Ascending aorta (tissue), 2 donors: ENCODE measurements at regions not wholly inside any gene's neighbourhood (a gene's known extent, or its start where the extent isn't known, plus 50 kb on each side); places are given as distances from the start of the nearest gene placed in this dataset.

Experiments
- DNase-seq, 2 donors: peaks; one replicate each; pipeline ENCODE4 v3.0.0-alpha.2; 2019; ENCODE audit warnings: low spot score in 2 of 2
- H3K27ac ChIP-seq, 2 donors: fragments of 200-600 bp; sonication (generic); one replicate each; pipeline ENCODE4 v1.5.1; 2016 to 2017; ENCODE audit warnings: mild to moderate bottlenecking in 1 of 2
- H3K27me3 ChIP-seq: fragments of 200-600 bp; sonication (generic); one replicate; pipeline ENCODE4 v1.5.1; 2017
- H3K36me3 ChIP-seq, 2 donors: fragments of 200-600 bp; sonication (generic); one replicate each; pipeline ENCODE4 v1.5.1; 2016
- H3K4me1 ChIP-seq, 2 donors: fragments of 200-600 bp; sonication (generic); one replicate each; pipeline ENCODE4 v1.5.1; 2016 to 2017; ENCODE audit warnings: mild to moderate bottlenecking in 1 of 2
- H3K4me3 ChIP-seq, 2 donors: fragments of 200-600 bp; sonication (generic); one replicate each; pipeline ENCODE4 v1.5.1; 2016 to 2017; ENCODE audit warnings: mild to moderate bottlenecking in 1 of 2
- H3K9me3 ChIP-seq, 2 donors: fragments of 200-600 bp; sonication (generic); one replicate each; pipeline ENCODE4 v1.5.1; 2016
- CTCF ChIP-seq, 3 experiments: fragments of 200-600 bp in 2 of 3; fragments of 450-650 bp in 1 of 3; sonication (generic) in 2 of 3; IDR thresholded peaks; one replicate each; pipeline ENCODE4 v1.5.1; 2016 to 2019; ENCODE audit warnings: antibody characterized with exemption in 3 of 3, mild to moderate bottlenecking in 1 of 3, moderate library complexity in 1 of 3
- intact Hi-C: fragments of 100-400 bp; cut with DNase I; formaldehyde crosslinking; loops from one replicate; pipeline ENCODE4 v1.15.1; 2023

GRCh38 chr2:16441431-16441830 is 224.2 kb downstream of the CYRIA start:
- Histone ChIP-seq H3K36me3 (no peaks in the 10 kb centered on the region), H3K27me3 (no peaks in the 10 kb centered on the region), H3K4me3 (no peak overlapping the region), H3K27ac (no peak overlapping the region), H3K4me1 (no peaks in the 10 kb centered on the region), H3K9me3 (no peaks in the 10 kb centered on the region)
- no peak for TF ChIP-seq CTCF (IDR thresholded peaks at IDR 0.05)
- intact Hi-C loops = no loop called here
- DNase-seq = no peak

- H3K36me3 ChIP-seq = no peaks in the 10 kb centered on the region
- no peak for DNase-seq
- TF ChIP-seq CTCF (IDR thresholded peaks at IDR 0.05) = no peak
- intact Hi-C loops = no loop called here
- H3K9me3 ChIP-seq = no peaks in the 10 kb centered on the region
- no peak overlapping the region for H3K4me3 ChIP-seq
- H3K4me1 ChIP-seq = no peaks in the 10 kb centered on the region
- no peaks in the 10 kb centered on the region for H3K27me3 ChIP-seq
- no peak overlapping the region for H3K27ac ChIP-seq
Observed at GRCh38 chr2:16440898-16441297, 224.7 kb downstream of the CYRIA start.

- no peak for TF ChIP-seq CTCF (IDR thresholded peaks at IDR 0.05)
- no peak overlapping the region for H3K27ac ChIP-seq
- intact Hi-C loops = no loop called here
- no peaks in the 10 kb centered on the region for H3K27me3 ChIP-seq
- DNase-seq = no peak
- no peaks in the 10 kb centered on the region for H3K4me1 ChIP-seq
- no peak overlapping the region for H3K4me3 ChIP-seq
- H3K9me3 ChIP-seq = no peaks in the 10 kb centered on the region
- H3K36me3 ChIP-seq = no peaks in the 10 kb centered on the region
Observed at GRCh38 chr2:16438613-16439321, 226.9 kb downstream of the CYRIA start.

GRCh38 chr2:16437189-16437588 is 228.4 kb downstream of the CYRIA start:
- Histone ChIP-seq H3K4me1 (no peaks in the 10 kb centered on the region), H3K27ac (no peak overlapping the region), H3K36me3 (no peaks in the 10 kb centered on the region), H3K9me3 (no peaks in the 10 kb centered on the region), H3K27me3 (no peaks in the 10 kb centered on the region), H3K4me3 (no peak overlapping the region)
- no peak for TF ChIP-seq CTCF (IDR thresholded peaks at IDR 0.05)
- no peak for DNase-seq
- intact Hi-C loops = no loop called here

- Histone ChIP-seq H3K4me1 (no peaks in the 10 kb centered on the region), H3K27ac (no peak overlapping the region), H3K36me3 (no peaks in the 10 kb centered on the region), H3K27me3 (no peaks in the 10 kb centered on the region), H3K9me3 (no peaks in the 10 kb centered on the region), H3K4me3 (no peak overlapping the region)
- no peak for TF ChIP-seq CTCF (IDR thresholded peaks at IDR 0.05)
- no peak for DNase-seq
- intact Hi-C loops = no loop called here
Observed at GRCh38 chr2:16434393-16434792, 231.2 kb downstream of the CYRIA start.

- Histone ChIP-seq H3K36me3 (no peaks in the 10 kb centered on the region), H3K4me3 (no peak overlapping the region), H3K27ac (no peak overlapping the region), H3K27me3 (no peaks in the 10 kb centered on the region), H3K4me1 (no peaks in the 10 kb centered on the region), H3K9me3 (no peaks in the 10 kb centered on the region)
- intact Hi-C loops = no loop called here
- TF ChIP-seq CTCF (IDR thresholded peaks at IDR 0.05) = no peak
- no peak for DNase-seq
Observed at GRCh38 chr2:16430846-16431245, 234.8 kb downstream of the CYRIA start.
